GM12873 (cell line): ENCODE measurements at regions not wholly inside any gene's neighbourhood (a gene's known extent, or its start where the extent isn't known, plus 50 kb on each side); places are given as distances from the start of the nearest gene placed in this dataset.

Source experiments
- TF ChIP-seq, protein P1 (sequence below): IDR thresholded peaks from 2 replicates; pipeline ENCODE4 v1.5.1; 2012; ENCODE audit warnings: low read depth, mild to moderate bottlenecking, moderate library complexity, low read length, control low read depth; ENCODE audit not compliant: insufficient read depth; ENCODE audit errors: missing control alignments

- TF ChIP-seq, protein P1, sequence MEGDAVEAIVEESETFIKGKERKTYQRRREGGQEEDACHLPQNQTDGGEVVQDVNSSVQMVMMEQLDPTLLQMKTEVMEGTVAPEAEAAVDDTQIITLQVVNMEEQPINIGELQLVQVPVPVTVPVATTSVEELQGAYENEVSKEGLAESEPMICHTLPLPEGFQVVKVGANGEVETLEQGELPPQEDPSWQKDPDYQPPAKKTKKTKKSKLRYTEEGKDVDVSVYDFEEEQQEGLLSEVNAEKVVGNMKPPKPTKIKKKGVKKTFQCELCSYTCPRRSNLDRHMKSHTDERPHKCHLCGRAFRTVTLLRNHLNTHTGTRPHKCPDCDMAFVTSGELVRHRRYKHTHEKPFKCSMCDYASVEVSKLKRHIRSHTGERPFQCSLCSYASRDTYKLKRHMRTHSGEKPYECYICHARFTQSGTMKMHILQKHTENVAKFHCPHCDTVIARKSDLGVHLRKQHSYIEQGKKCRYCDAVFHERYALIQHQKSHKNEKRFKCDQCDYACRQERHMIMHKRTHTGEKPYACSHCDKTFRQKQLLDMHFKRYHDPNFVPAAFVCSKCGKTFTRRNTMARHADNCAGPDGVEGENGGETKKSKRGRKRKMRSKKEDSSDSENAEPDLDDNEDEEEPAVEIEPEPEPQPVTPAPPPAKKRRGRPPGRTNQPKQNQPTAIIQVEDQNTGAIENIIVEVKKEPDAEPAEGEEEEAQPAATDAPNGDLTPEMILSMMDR, result no peak
These were observed 455.3 kb upstream of the NR2F2 start for GRCh38 chr15:95875121-95875643.

DNA sequence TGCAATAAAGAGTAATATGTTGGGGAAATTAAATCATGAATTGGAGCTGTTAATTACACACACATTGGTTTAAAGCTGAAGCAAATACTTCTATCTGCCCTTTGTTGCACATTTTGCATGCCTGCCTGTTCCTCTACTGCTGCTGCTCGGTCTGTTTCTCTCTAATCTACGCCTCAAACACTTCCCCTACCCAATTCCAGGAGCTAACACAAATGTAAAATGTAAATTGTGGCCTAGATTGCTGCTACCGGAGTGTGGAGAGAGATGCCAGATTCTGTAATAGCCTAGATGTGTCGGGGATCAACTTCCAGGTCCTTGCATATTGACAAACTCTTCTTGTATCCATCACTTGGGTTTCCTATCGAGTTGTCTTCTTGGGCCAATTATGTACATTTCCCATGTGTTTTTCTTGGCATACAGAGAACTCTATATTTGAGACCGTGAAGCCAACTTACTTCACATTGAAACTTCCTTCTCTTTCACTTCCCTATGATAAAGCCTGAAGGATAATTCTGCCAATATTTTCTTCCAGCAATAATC is 450.4 kb upstream of the NR2F2 start:
- TF ChIP-seq, protein P1, result no peak

- TF ChIP-seq, protein P1, result no peak
These were observed 449.9 kb upstream of the NR2F2 start for GRCh38 chr15:95880630-95881029.

- TF ChIP-seq, protein P1, result no peak
These were observed 447.4 kb upstream of the NR2F2 start for GRCh38 chr15:95883064-95883463.

- TF ChIP-seq, protein P1, result no peak
These were observed 446.2 kb upstream of the NR2F2 start for GRCh38 chr15:95884276-95884675.

- TF ChIP-seq, protein P1, result no peak
These were observed 442.7 kb upstream of the NR2F2 start for GRCh38 chr15:95887666-95888390.

- TF ChIP-seq, protein P1, result no peak
These were observed 441.7 kb upstream of the NR2F2 start for GRCh38 chr15:95888762-95889161.
